ENCODE measurements at regions not wholly inside any gene's neighbourhood (a gene's known extent, or its start where the extent isn't known, plus 50 kb on each side); places are given as distances from the start of the nearest gene placed in this dataset.
"Not testable (repeated sequence)": the region's sequence is repeated elsewhere in the genome, so short reads cannot be mapped to it uniquely, and the experiment has no call there.

- peaks cover 22% of the 10 kb centered on the region for H3K36me3 Mint-ChIP-seq (ENCODE audit: low read depth)
- CTCF ChIA-PET = no interaction called here
- no peaks in the 10 kb centered on the region for H3K27me3 Mint-ChIP-seq (ENCODE audit: low read depth)
- intact Hi-C loops (cut with micrococcal nuclease) = loop anchor here (5.0 kb wide), 1 partner anchor 33 kb away; no protein-coding TSS in a partner anchor
- H3K4me1 Mint-ChIP-seq (ENCODE audit: low read depth) = peaks cover 19% of the 10 kb centered on the region
- peaks cover 5% of the 10 kb centered on the region for H3K9me3 Mint-ChIP-seq
- no peak for DNase-seq
- no peak overlapping the region for H3K27ac Mint-ChIP-seq
- no peak overlapping the region for H3K4me3 Mint-ChIP-seq
These were observed 133.8 kb upstream of the UBQLN2 start for GRCh38 chrX:56429581-56429980.

GRCh38 chrX:56451981-56452380 lies 111.4 kb upstream of the UBQLN2 start:
- CTCF ChIA-PET; DNase-seq; H3K4me3 Mint-ChIP-seq; H3K27ac Mint-ChIP-seq; intact Hi-C loops (cut with micrococcal nuclease); H3K4me1 Mint-ChIP-seq (ENCODE audit: low read depth); H3K27me3 Mint-ChIP-seq (ENCODE audit: low read depth): not testable (repeated sequence)
- Mint-ChIP-seq H3K36me3 (ENCODE audit: low read depth) (peaks cover 26% of the 10 kb centered on the region), H3K9me3 (peaks cover 11% of the 10 kb centered on the region)

GRCh38 chrX:56462389-56462788 lies 101.0 kb upstream of the UBQLN2 start:
- CTCF ChIA-PET = no interaction called here
- intact Hi-C loops (cut with micrococcal nuclease) = loop anchor here (2.0 to 10.0 kb wide), 5 partner anchors 35 to 264 kb away; partner anchors contain the start of gene UBQLN2
- Mint-ChIP-seq H3K27ac (no peak overlapping the region), H3K4me3 (no peak overlapping the region), H3K4me1 (ENCODE audit: low read depth) (peaks cover 24% of the 10 kb centered on the region), H3K27me3 (ENCODE audit: low read depth) (no peaks in the 10 kb centered on the region), H3K9me3 (peaks cover 36% of the 10 kb centered on the region), H3K36me3 (ENCODE audit: low read depth) (peaks cover 26% of the 10 kb centered on the region)
- DNase-seq = no peak

GRCh38 chrX:56468441-56468840 lies 95.0 kb upstream of the UBQLN2 start:
- intact Hi-C loops (cut with micrococcal nuclease) = loop anchor here (10.0 kb wide), 1 partner anchor 184 kb away; no protein-coding TSS in a partner anchor
- H3K36me3 Mint-ChIP-seq (ENCODE audit: low read depth) = peaks cover 11% of the 10 kb centered on the region
- DNase-seq = no peak
- CTCF ChIA-PET = no interaction called here
- H3K4me1 Mint-ChIP-seq (ENCODE audit: low read depth) = peaks cover 31% of the 10 kb centered on the region
- H3K4me3 Mint-ChIP-seq = no peak overlapping the region
- peaks cover 15% of the 10 kb centered on the region for H3K9me3 Mint-ChIP-seq
- H3K27ac Mint-ChIP-seq = no peak overlapping the region
- H3K27me3 Mint-ChIP-seq (ENCODE audit: low read depth) = no peaks in the 10 kb centered on the region

GRCh38 chrX:56494923-56495322 lies 68.5 kb upstream of the UBQLN2 start:
- DNase-seq; H3K4me1 Mint-ChIP-seq (ENCODE audit: low read depth); CTCF ChIA-PET; intact Hi-C loops (cut with micrococcal nuclease); H3K27me3 Mint-ChIP-seq (ENCODE audit: low read depth); H3K27ac Mint-ChIP-seq; H3K4me3 Mint-ChIP-seq: not testable (repeated sequence)
- Mint-ChIP-seq H3K36me3 (ENCODE audit: low read depth) (peaks cover 39% of the 10 kb centered on the region), H3K9me3 (peaks cover 18% of the 10 kb centered on the region)

GRCh38 chrX:56498756-56499155 lies 64.7 kb upstream of the UBQLN2 start:
- H3K27me3 Mint-ChIP-seq (ENCODE audit: low read depth) = no peaks in the 10 kb centered on the region
- CTCF ChIA-PET = no interaction called here
- peaks cover 13% of the 10 kb centered on the region for H3K9me3 Mint-ChIP-seq
- intact Hi-C loops (cut with micrococcal nuclease) = no loop called here
- H3K4me1 Mint-ChIP-seq (ENCODE audit: low read depth) = peaks cover 5% of the 10 kb centered on the region
- peaks cover 22% of the 10 kb centered on the region for H3K36me3 Mint-ChIP-seq (ENCODE audit: low read depth)
- H3K4me3 Mint-ChIP-seq = no peak overlapping the region
- H3K27ac Mint-ChIP-seq = no peak overlapping the region
- DNase-seq = no peak

- Mint-ChIP-seq H3K36me3 (ENCODE audit: low read depth) (peaks cover 17% of the 10 kb centered on the region), H3K27ac (no peak overlapping the region), H3K4me1 (ENCODE audit: low read depth) (peaks cover 1% of the 10 kb centered on the region), H3K9me3 (peaks cover 8% of the 10 kb centered on the region), H3K4me3 (no peak overlapping the region), H3K27me3 (ENCODE audit: low read depth) (no peaks in the 10 kb centered on the region)
- intact Hi-C loops (cut with micrococcal nuclease) = no loop called here
- CTCF ChIA-PET = no interaction called here
- DNase-seq = no peak
These were observed 64.1 kb upstream of the UBQLN2 start for GRCh38 chrX:56499372-56499771.

- CTCF ChIA-PET = no interaction called here
- no peak overlapping the region for H3K27ac Mint-ChIP-seq
- H3K4me1 Mint-ChIP-seq (ENCODE audit: low read depth) = no peaks in the 10 kb centered on the region
- H3K4me3 Mint-ChIP-seq = no peak overlapping the region
- H3K27me3 Mint-ChIP-seq (ENCODE audit: low read depth) = no peaks in the 10 kb centered on the region
- H3K9me3 Mint-ChIP-seq = peaks cover 26% of the 10 kb centered on the region
- DNase-seq = no peak
- peaks cover 18% of the 10 kb centered on the region for H3K36me3 Mint-ChIP-seq (ENCODE audit: low read depth)
- intact Hi-C loops (cut with micrococcal nuclease) = no loop called here
These were observed 59.3 kb upstream of the UBQLN2 start for GRCh38 chrX:56503941-56504673.

GRCh38 chrX:56505866-56506265 lies 57.6 kb upstream of the UBQLN2 start:
- Mint-ChIP-seq H3K4me1 (ENCODE audit: low read depth) (no peaks in the 10 kb centered on the region), H3K27ac (no peak overlapping the region), H3K4me3 (no peak overlapping the region), H3K9me3 (peaks cover 37% of the 10 kb centered on the region), H3K27me3 (ENCODE audit: low read depth) (no peaks in the 10 kb centered on the region), H3K36me3 (ENCODE audit: low read depth) (peaks cover 18% of the 10 kb centered on the region)
- CTCF ChIA-PET = no interaction called here
- intact Hi-C loops (cut with micrococcal nuclease) = no loop called here
- no peak for DNase-seq
